HepG2 (cell line): ENCODE measurements at regions not wholly inside any gene's neighbourhood (a gene's known extent, or its start where the extent isn't known, plus 50 kb on each side); places are given as distances from the start of the nearest gene placed in this dataset.

ENCODE experiments used
- ATAC-seq: fragments of 200-7000 bp; cut with Tn5 transposase; 3 replicates; pipeline ENCODE4 v1.9.1; 2020; ENCODE audit warnings: mild to moderate bottlenecking, moderate library complexity
- BruUV-seq: library from RNA; stranded (reverse); fragments of 400-500 nt; replicated peaks from 2 replicates; lab custom pipeline; 2021; lab: Mats Ljungman, UMichigan
- CTCF ChIA-PET: fragments of 300-600 bp; formaldehyde crosslinking; extraction: SDS; loops from one replicate; lab custom pipeline; 2021; ENCODE audit warnings: low total read pairs, inconsistent platforms, low intra/inter-chr PET ratio; lab: Yijun Ruan, JAX
- POLR2A ChIA-PET: fragments of 350-600 bp; sonication (Branson Sonifier 250); formaldehyde crosslinking; loops from one replicate; lab custom pipeline; 2020; ENCODE audit warnings: antibody characterized with exemption, inconsistent platforms; lab: Yijun Ruan, JAX
- DNase-seq: peaks from one replicate; pipeline ENCODE4 v3.0.0-alpha.2; 2015; ENCODE audit warnings: low spot score
- FAIRE-seq: peaks from 3 replicates; lab custom pipeline; 2011; peaks lifted over from hg19 to GRCh38; lab: Jason Lieb, UNC
- H2AFZ ChIP-seq: one replicate; pipeline ENCODE4 v1.6.1; 2011; ENCODE audit warnings: low read length, inconsistent platforms
- H3K27ac ChIP-seq: fragments of 300-600 bp; 3 replicates; pipeline ENCODE4 v1.8.0; 2011; ENCODE audit warnings: mixed run types, mild to moderate bottlenecking, mixed read lengths, low read length, inconsistent platforms; ENCODE audit not compliant: insufficient read depth; ENCODE audit errors: extremely low read length
- H3K27me3 ChIP-seq, 2 experiments: fragments of 200-600 bp in 1 of 2; 2 replicates in 1 of 2; 3 replicates in 1 of 2; pipeline versions ENCODE4 v1.6.0 to v1.8.0; 2011; ENCODE audit warnings: low read length in 2 of 2, mild to moderate bottlenecking in 2 of 2, moderate library complexity in 2 of 2, inconsistent platforms in 1 of 2; ENCODE audit not compliant: insufficient read depth in 2 of 2, control insufficient read depth in 1 of 2
- H3K36me3 ChIP-seq, 2 experiments: fragments of 200-600 bp in 1 of 2; replicated peaks in 1 of 2; 2 replicates in 1 of 2; 3 replicates in 1 of 2; pipeline versions ENCODE4 v1.5.1 to v1.8.0; 2011; ENCODE audit warnings: low read length in 2 of 2, inconsistent platforms in 1 of 2; ENCODE audit not compliant: insufficient read depth in 2 of 2, control insufficient read depth in 1 of 2
- H3K4me1 ChIP-seq: 2 replicates; pipeline ENCODE4 v1.5.1; 2012; ENCODE audit warnings: low read length, inconsistent platforms; ENCODE audit not compliant: insufficient read depth
- H3K4me2 ChIP-seq: 2 replicates; pipeline ENCODE4 v1.6.0; 2011; ENCODE audit warnings: low read depth, low read length, inconsistent platforms
- H3K4me3 ChIP-seq, 3 experiments: fragments of 200-600 bp in 1 of 3; sonication (generic), shearing (Covaris generic) in 1 of 3; replicated peaks in 1 of 3; 2 replicates each; pipeline ENCODE4 v1.5.1; 2011 to 2016; ENCODE audit warnings: low read length in 3 of 3, inconsistent platforms in 2 of 3, low read depth in 2 of 3, mild to moderate bottlenecking in 2 of 3, control low read depth in 1 of 3, mixed read lengths in 1 of 3; ENCODE audit not compliant: insufficient read depth in 1 of 3
- H3K79me2 ChIP-seq: one replicate; pipeline ENCODE4 v1.6.1; 2011; ENCODE audit warnings: low read length, inconsistent platforms; ENCODE audit not compliant: insufficient read depth
- H3K9ac ChIP-seq: 2 replicates; pipeline ENCODE4 v1.6.0; 2011; ENCODE audit warnings: mild to moderate bottlenecking, low read depth, low read length, inconsistent platforms; ENCODE audit not compliant: insufficient read depth
- H3K9me3 ChIP-seq: 2 replicates; pipeline ENCODE4 v1.5.1; 2012; ENCODE audit warnings: mild to moderate bottlenecking, low read length
- H4K20me1 ChIP-seq: 2 replicates; pipeline ENCODE4 v1.6.0; 2011; ENCODE audit warnings: inconsistent platforms, mild to moderate bottlenecking, low read length, moderate library complexity; ENCODE audit not compliant: insufficient read depth
- IRF9 ChIP-seq: sonication (generic); formaldehyde crosslinking; IDR thresholded peaks from 2 replicates; pipeline ENCODE4 v1.8.0; 2022; ENCODE audit warnings: missing genetic modification reagents, mild to moderate bottlenecking, borderline replicate concordance
- JARID2 ChIP-seq: sonication (generic); formaldehyde crosslinking; IDR thresholded peaks from 2 replicates; pipeline ENCODE4 v1.8.1; 2023; ENCODE audit warnings: missing genetic modification reagents, inconsistent platforms; ENCODE audit not compliant: insufficient replicate concordance
- POLR2A ChIP-seq, 2 experiments: IDR thresholded peaks; 2 replicates each; pipeline ENCODE4 v1.6.1; 2011; ENCODE audit warnings: low read depth in 2 of 2, low read length in 2 of 2, mild to moderate bottlenecking in 1 of 2, moderate library complexity in 1 of 2; ENCODE audit not compliant: insufficient read depth in 1 of 2
- RELA ChIP-seq: sonication (generic); formaldehyde crosslinking; IDR thresholded peaks from 2 replicates; pipeline ENCODE4 v1.4.0; 2020; ENCODE audit warnings: missing genetic modification reagents
- RORA ChIP-seq: sonication (generic); formaldehyde crosslinking; IDR thresholded peaks from 2 replicates; pipeline ENCODE4 v1.5.0; 2020; ENCODE audit warnings: mild to moderate bottlenecking, missing genetic modification reagents, moderate library complexity
- SAFB2 ChIP-seq: sonication (generic); formaldehyde crosslinking; IDR thresholded peaks from 2 replicates; pipeline ENCODE4 v1.5.1; 2020; ENCODE audit warnings: missing genetic modification reagents, low read depth, mild to moderate bottlenecking, borderline replicate concordance
- SP1 ChIP-seq, 2 experiments: fragments of 450-650 bp in 1 of 2; sonication (generic) in 1 of 2; formaldehyde crosslinking in 1 of 2; IDR thresholded peaks; 2 replicates each; pipeline versions ENCODE4 v1.4.0 to v1.6.1; 2016 to 2020; ENCODE audit warnings: missing genetic modification reagents in 1 of 2
- ZFP82 ChIP-seq: sonication (generic); formaldehyde crosslinking; IDR thresholded peaks from 2 replicates; pipeline ENCODE4 v1.5.1; 2020; ENCODE audit warnings: mild to moderate bottlenecking, missing genetic modification reagents, borderline replicate concordance
- ZNF281 ChIP-seq: sonication (generic); formaldehyde crosslinking; IDR thresholded peaks from 2 replicates; pipeline ENCODE4 v1.4.0; 2020; ENCODE audit warnings: missing genetic modification reagents, borderline replicate concordance
- ZNF670 ChIP-seq: sonication (generic); formaldehyde crosslinking; IDR thresholded peaks from 2 replicates; pipeline ENCODE4 v1.8.0; 2022; ENCODE audit warnings: mild to moderate bottlenecking, missing genetic modification reagents, borderline replicate concordance
- ZSCAN9 ChIP-seq: IDR thresholded peaks from 2 replicates; pipeline ENCODE4 v1.6.1; 2016; ENCODE audit warnings: borderline replicate concordance
- WGBS: methylation state at CpG from one replicate; pipeline ENCODE4 v1.1.6; 2017; ENCODE audit warnings: low lambda C conversion rate; 5-methylcytosine and 5-hydroxymethylcytosine counted together
- in situ Hi-C: cut with HindIII; loops from 2 replicates; pipeline ENCODE4 v1.10.0; 2017; ENCODE audit warnings: low pct_unique_long_range_greater_than_20kb; ENCODE audit not compliant: extremely low pct_ligation_motif_present
- intact Hi-C: fragments of 100-400 bp; cut with micrococcal nuclease; formaldehyde crosslinking; loops from one replicate; pipeline ENCODE4 v1.10.0; 2022; ENCODE audit not compliant: unreplicated experiment
- TF ChIP-seq, protein P1 (sequence below): sonication (generic); formaldehyde crosslinking; IDR thresholded peaks from 2 replicates; pipeline ENCODE4 v1.4.0; 2020; ENCODE audit warnings: low read depth, mild to moderate bottlenecking, missing genetic modification reagents
- TF ChIP-seq, protein P2 (sequence below): sonication (generic); formaldehyde crosslinking; IDR thresholded peaks from 2 replicates; pipeline ENCODE4 v1.4.0; 2020; ENCODE audit warnings: missing genetic modification reagents, borderline replicate concordance

GRCh38 chr18:73831688-73832087, 315.9 kb downstream of the FBXO15 start (continued):
- TF ChIP-seq, protein P1, sequence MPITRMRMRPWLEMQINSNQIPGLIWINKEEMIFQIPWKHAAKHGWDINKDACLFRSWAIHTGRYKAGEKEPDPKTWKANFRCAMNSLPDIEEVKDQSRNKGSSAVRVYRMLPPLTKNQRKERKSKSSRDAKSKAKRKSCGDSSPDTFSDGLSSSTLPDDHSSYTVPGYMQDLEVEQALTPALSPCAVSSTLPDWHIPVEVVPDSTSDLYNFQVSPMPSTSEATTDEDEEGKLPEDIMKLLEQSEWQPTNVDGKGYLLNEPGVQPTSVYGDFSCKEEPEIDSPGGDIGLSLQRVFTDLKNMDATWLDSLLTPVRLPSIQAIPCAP: no peak
- TF ChIP-seq RELA (CRISPR knock-in tag): no peak
- TF ChIP-seq, all 625 proteins: peak for 0

DNA sequence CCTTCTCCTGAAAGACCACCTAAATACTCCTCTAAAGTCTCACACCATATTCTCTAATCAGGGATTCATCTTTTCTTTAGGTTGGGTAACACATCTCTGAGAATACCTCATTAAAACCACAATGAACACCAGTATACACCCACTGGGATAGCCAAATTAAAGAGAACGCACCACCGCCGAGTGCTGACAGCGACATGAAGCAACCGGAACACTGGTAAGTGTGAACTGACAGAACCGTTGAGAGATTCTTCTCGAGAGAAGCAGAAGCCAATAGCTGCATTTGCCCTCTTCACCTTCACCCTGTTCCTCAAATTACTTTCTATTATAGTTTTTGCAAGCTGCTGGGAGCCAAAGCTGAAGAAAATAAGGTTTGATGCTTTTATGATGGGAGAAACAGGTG, 318.5 kb downstream of the FBXO15 start:
- TF ChIP-seq ZNF670 (CRISPR knock-in tag) (no peak), IRF9 (CRISPR knock-in tag) (no peak), SP1 (IDR thresholded peaks at IDR 0.05) (no peak), SP1 (CRISPR knock-in tag; IDR thresholded peaks at IDR 0.05) (no peak), ZSCAN9 (CRISPR knock-in tag) (no peak), POLR2A (IDR thresholded peaks at IDR 0.05; ENCODE audit: insufficient read depth in 1 of 2, low read depth in 2 of 2, low read length in 2 of 2) (no peak), RORA (no peak), ZFP82 (no peak), SAFB2 (CRISPR knock-in tag) (no peak), ZNF281 (CRISPR knock-in tag) (no peak), JARID2 (no peak)
- TF ChIP-seq, protein P2, sequence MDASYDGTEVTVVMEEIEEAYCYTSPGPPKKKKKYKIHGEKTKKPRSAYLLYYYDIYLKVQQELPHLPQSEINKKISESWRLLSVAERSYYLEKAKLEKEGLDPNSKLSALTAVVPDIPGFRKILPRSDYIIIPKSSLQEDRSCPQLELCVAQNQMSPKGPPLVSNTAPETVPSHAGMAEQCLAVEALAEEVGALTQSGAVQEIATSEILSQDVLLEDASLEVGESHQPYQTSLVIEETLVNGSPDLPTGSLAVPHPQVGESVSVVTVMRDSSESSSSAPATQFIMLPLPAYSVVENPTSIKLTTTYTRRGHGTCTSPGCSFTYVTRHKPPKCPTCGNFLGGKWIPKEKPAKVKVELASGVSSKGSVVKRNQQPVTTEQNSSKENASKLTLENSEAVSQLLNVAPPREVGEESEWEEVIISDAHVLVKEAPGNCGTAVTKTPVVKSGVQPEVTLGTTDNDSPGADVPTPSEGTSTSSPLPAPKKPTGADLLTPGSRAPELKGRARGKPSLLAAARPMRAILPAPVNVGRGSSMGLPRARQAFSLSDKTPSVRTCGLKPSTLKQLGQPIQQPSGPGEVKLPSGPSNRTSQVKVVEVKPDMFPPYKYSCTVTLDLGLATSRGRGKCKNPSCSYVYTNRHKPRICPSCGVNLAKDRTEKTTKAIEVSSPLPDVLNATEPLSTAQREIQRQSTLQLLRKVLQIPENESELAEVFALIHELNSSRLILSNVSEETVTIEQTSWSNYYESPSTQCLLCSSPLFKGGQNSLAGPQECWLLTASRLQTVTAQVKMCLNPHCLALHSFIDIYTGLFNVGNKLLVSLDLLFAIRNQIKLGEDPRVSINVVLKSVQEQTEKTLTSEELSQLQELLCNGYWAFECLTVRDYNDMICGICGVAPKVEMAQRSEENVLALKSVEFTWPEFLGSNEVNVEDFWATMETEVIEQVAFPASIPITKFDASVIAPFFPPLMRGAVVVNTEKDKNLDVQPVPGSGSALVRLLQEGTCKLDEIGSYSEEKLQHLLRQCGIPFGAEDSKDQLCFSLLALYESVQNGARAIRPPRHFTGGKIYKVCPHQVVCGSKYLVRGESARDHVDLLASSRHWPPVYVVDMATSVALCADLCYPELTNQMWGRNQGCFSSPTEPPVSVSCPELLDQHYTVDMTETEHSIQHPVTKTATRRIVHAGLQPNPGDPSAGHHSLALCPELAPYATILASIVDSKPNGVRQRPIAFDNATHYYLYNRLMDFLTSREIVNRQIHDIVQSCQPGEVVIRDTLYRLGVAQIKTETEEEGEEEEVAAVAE (CRISPR knock-in tag): no peak
- 65% methylated on average over 7 of the region's 7 CpGs for whole genome bisulfite sequencing
- ChIA-PET CTCF (no interaction called here), POLR2A (no interaction called here)
- no peak for DNase-seq
- Histone ChIP-seq H3K36me3 (no peaks in the 10 kb centered on the region), H2AFZ (no peak overlapping the region), H3K27ac (no peak overlapping the region), H3K79me2 (no peaks in the 10 kb centered on the region), H3K4me2 (no peak overlapping the region), H3K27me3 (peaks cover 0 to 17% of the 10 kb centered on the region in 2 experiments; a peak in 1 of 5 replicates), H3K9ac (no peak overlapping the region), H4K20me1 (no peaks in the 10 kb centered on the region), H3K4me1 (no peaks in the 10 kb centered on the region), H3K4me3 (no peak overlapping the region), H3K9me3 (no peaks in the 10 kb centered on the region)
- ATAC-seq: no peak
- BruUV-seq: no TSS peak
- in situ Hi-C loops: no loop called here
- FAIRE-seq: no peak
- intact Hi-C loops: no loop called here
